ENCODE measurements at regions not wholly inside any gene's neighbourhood (a gene's known extent, or its start where the extent isn't known, plus 50 kb on each side); places are given as distances from the start of the nearest gene placed in this dataset.

DNA sequence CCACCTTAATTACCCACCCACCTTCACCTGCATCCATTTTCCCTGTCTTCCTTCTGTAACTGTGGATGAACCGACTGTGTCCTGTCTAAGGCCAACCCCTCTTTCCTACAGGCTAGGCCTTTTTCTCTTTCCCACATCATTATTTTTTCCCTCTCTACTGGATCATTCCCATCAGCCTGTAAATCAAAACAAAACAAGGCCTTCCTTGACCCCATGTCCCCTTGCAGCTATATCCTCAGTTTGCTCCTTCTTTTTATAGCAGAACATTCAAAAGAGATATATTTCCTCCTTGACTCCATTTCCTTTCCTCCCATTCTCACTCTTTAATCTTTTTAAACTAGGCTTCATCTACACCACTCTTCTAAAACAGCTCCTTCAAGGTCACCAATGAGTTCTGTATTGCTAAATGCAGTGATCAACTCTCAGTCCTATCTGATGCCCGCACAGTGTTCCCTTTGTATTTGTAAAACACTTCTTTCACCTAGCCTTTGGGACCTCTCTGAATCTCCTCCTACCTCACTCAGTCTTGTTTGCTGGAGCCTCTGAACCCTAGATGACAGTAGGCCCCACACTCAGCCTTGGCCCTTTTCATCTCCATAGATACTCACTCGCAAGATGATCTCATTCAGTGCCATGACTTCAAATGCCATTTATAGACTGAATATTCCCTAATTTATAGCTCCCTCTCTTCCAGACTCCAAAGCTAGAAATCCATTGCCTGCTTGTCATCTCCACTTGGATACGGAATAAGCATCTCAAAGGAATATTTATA lies 55.7 kb downstream of the CXCR4 start:
- no peak for DNase-seq (ENCODE audit: low read depth in 2 of 2)

DNA sequence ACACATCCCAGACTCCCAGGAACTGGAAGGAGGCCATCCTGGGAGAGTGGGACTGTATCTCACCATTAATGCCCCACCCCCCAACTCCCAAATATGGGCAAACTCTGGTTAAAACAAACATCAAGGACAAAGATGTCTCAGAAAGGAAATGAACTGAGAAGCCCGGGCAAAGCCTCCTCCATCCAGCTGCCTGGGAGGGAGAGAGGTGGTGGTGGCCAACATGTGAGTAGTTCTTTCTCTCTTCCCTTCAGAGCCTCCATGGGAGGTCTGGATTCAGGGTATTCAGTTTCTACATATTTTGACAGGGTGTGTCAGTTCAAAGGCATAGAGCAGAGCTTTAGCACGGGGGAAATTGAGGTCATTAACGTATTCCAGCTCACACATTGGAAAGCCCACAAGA lies 57.5 kb downstream of the CXCR4 start:
- no peak for DNase-seq (ENCODE audit: low read depth in 2 of 2)

DNA sequence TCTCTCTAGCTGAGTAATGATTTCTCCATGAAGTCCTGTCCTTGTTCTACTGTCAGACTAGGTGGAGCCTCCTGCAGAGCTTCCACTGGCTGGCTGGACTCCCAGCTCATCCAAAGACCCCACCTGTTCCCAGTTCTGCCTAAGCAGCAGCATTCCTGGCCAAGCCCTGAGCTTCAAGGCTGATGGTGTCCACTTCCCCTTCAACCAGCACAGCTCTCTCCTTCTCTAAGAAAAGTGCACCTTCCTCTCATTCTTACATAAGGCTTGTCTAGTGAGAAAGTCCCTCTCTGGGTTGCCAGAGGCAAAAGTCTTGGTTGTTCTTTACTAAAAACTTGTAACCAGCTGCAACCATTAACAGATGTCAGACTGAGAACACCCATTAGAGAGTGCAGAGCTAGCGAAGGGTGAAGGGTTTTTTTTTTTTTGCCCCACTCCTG lies 58.9 kb downstream of the CXCR4 start:
- DNase-seq (ENCODE audit: low read depth in 2 of 2), result no peak

DNA sequence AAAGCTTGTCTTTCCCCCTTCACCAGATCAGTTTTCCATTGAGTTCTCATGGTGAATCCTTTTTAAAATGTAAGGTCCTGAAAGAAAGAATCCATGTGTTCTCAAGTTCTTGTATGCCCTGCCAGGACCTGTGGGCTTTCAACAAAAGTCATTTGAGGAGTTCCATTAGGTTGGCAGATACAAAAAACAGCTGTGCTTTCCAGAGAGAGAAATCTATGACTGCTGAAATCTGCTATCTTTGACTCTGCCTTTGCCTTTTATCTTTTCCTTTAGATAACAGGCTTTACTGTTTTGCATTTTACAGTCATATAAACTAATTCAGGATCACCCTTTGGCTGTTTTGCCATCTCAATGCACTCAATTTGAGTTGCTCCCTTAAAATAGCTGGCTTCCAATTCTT lies 59.7 kb downstream of the CXCR4 start:
- no peak for DNase-seq (ENCODE audit: low read depth in 2 of 2)

DNA sequence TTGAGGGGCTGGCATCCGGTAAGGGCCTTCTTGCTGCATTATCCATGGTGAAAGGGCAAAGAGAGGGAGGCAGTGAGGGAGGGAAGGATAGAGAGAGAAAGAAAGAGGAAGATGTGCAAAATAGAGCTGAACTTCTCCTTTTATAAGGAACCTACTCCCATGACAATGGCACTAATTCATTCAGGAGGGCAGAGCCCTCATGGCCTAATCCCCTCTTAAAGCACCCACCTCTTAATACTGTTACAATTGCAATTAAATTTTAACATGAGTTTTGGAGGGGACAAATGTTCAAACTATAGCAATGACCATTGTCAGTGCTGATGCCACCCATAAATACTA lies 60.2 kb downstream of the CXCR4 start:
- no peak for DNase-seq (ENCODE audit: low read depth in 2 of 2)

DNA sequence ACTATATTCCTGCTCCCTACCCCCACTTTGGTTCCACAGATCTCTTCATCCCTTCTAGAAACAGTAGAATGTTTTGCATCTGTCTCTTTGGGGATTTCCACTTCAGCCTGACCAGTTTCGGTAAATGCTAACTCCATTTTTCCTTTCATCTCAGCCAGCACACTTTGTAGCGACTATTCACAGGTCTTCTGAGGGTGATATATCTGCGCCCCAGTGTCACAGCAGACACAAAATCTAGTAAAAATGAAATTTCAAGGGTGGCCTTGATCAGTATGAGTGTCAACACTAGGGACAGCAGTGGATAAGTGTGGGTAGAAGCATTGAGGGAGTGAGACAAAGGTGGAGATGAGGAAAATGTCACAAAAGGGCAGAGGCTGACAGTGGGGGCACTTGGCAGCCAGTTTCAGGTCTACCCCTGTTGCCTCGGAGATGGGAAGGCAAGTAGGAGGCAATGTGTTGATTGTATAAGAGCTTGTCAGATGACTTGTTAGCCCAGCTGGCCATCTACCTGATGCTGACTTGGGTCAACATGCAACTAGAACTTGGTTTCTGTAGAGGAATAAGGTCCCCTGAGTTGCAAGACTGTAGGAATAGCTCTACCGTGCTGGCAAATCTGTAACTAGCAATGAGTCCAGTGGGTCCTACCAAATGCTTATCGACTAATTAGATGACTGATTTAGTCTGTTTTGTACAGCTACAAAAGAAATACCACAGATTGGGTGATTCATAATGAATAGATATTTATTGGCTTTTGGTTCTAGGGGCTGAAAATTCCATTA lies 60.7 kb downstream of the CXCR4 start:
- DNase-seq (ENCODE audit: low read depth in 2 of 2), result peak in 1 of 2 donors; percentile 33

DNA sequence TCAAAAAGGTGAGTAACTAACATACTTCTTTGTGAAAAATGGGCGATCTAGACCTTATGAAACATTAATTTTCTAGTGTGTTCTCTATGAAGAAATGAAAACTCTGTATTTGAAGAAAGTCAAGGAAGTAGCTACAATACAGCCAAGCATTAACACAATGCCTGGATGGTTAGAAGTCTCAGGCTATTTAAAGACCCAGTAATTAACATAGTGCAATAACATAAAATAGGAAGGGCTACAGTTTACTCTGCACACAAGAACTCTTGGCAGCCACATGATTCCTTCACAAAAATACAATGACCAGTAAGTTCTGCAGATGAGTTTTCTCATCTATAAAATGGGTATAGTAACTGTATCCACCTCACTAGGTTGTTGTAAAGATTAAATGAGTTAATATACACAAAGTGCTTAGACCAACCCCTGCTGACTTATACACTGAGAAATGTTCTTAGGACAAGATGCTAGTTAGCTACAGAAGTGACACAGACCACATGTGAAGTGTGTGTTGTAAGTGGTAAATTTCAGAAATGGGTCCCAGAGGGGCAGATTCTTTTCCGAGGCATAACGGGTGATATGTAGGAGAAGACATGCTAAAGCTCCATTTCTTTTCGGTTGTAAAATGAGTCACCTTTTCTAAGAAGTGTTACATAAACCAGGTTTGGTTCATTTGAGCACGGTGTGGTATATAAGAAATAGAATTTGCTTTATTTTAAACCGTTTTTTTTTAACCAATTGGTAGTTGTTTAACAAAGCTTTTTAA lies 61.8 kb downstream of the CXCR4 start:
- DNase-seq (ENCODE audit: low read depth in 2 of 2), result no peak

DNA sequence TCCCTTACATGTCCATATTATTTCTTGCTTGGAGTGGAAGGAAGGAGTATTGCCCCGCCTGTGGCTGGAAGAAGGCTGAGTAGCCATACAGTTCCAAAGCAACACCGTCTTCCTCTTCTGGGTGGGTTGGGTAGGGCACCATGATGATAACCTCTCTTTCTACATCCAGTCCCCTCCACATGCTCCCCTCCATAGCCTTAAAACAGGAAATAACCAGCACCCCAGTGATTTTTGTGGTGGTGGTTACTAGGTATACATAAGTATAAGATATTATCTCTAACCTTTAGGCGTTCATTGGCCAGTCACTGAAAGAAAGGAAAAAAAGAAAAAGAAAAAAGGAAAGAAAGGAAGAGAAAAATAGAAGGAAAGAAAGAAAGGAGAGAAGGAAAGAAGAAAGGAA lies 63.1 kb downstream of the CXCR4 start:
- no peak for DNase-seq (ENCODE audit: low read depth in 2 of 2)

DNA sequence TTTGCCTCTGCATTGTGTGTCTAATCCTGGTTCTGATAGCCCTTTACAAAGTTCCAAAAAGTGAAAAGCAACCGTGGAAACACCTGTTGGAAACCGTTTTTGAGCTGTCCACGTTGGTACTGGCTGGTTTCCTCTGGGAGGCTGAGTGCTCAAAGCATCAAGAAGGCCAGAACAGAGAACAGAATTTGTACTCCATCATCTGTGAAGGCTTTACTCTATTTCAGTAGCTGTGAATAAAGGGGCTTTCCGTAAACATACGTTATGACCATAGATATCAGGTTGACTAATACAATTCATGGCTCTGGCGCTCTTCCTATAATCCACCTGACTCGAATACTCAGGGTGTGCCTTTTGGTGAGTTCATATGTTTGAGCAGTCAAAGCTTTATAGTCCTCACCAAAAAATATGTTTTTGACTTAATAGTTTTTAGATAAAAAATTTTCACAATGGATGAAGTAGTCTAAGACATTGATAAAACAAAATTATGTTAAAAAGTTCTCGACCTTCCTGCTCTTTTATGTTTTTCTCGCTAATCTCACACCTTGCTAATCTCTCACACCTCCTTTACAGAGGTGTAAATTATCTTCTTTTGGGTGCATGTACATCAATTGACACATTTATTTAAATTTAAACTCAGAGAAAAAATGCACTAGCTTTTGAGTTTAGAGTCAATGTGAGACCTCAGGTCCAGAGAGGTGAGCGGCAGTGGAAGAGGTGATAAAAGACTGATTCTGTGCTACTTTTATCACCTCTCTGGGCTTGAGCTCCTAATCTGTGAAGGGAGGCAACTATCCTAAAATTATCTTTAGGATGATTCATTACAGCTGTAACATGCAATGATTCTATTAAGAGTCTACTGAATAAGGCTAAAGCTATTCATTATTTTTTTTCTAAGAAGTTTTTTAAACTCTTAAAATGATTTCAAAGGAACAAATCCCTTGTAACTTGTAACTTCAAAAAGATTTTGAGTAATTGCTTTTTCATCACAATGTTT lies 65.3 kb downstream of the CXCR4 start:
- no peak for DNase-seq (ENCODE audit: low read depth in 2 of 2)

DNA sequence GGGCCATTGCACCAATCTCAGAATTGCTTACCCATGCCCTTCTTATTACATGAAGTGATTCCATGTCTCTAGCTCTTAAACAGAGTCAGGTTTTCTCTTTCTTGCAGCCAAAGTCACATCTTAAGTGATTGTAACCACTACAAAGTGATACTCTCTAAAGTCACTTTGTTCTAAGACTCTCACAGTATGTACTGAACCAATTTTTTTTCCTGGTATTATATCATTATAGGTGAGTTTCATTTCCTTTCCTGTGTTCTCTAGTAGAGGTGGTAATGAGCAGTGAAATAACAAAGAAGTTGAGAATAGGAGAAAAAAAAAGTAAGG lies 66.3 kb upstream of the DARS1 start:
- no peak for DNase-seq (ENCODE audit: low read depth in 2 of 2)

DNA sequence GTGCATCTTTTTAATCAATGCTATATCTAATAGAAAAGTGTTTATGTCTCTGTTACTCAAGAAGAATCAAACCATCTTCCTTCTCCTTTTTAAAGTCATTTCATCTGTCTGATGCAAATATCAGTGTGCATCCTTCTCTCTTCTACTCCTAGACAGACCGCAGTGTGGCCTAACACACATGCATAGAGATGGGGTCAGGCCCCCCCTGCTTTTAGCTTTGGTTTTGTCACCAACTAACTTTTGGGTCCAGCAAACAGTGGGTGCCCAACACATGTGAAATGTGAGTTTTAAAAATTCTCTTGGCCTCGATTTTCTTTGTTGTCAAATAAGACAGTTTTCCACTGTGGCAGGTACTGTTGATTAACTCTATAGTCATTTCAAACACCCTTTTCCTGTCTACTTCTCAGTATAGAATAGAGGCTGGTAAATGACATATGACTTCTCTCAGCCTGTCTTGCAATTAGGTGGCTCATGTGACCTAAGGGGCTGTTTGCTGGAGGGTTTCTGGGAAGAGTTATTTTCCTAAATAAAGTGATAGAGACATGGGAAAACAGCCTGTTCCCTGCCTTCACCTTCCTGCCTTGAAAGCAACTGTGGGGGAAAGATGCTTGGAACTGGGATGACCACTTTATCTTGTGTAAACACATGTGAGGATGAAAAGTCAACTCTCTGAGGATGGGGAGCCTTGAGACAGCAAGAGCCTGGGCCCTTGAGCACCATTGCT lies 65.7 kb upstream of the DARS1 start:
- DNase-seq (ENCODE audit: low read depth in 2 of 2), result no peak

DNA sequence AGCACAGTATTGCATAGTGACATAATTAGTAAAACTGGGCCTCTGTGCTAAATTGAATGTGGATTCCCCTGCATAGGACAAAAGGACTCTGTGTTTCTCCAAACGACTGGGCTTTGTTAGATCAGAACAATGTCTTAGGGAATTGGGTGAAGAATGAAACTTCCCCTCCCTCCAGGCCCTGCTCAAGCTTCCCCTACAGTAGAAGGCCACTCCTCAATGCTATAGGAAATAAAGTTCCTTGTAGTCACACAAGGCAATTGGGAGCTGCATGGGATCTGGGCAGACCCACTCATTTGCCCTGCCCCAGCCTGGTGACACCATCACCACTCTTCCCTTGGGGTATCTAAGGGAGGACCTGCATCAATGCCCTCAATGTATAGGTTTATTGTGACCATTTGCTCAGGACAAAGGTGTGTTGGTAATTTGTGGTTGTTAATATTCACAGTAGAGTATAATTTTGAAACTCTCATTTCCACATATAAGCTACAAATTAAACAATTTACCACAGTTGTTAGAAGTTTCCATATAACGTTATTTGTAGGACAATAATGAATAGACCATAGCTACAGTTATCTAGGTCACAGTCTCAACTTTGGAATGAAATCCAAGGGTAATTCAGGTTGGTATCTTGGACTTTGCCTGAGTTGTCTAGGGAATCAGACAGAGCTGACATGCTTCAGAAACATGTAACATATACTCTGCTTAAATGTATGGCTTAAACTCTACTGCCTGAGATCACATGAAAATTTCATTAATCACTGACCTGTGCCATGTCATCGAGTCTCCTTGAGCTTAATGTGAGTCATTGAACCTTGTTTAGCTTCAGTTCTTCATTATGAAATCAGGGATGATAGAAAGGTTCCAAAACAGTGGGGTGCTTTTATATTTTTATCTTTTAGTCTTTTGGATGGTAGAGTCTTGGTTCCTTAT lies 64.8 kb upstream of the DARS1 start:
- no peak for DNase-seq (ENCODE audit: low read depth in 2 of 2)

DNA sequence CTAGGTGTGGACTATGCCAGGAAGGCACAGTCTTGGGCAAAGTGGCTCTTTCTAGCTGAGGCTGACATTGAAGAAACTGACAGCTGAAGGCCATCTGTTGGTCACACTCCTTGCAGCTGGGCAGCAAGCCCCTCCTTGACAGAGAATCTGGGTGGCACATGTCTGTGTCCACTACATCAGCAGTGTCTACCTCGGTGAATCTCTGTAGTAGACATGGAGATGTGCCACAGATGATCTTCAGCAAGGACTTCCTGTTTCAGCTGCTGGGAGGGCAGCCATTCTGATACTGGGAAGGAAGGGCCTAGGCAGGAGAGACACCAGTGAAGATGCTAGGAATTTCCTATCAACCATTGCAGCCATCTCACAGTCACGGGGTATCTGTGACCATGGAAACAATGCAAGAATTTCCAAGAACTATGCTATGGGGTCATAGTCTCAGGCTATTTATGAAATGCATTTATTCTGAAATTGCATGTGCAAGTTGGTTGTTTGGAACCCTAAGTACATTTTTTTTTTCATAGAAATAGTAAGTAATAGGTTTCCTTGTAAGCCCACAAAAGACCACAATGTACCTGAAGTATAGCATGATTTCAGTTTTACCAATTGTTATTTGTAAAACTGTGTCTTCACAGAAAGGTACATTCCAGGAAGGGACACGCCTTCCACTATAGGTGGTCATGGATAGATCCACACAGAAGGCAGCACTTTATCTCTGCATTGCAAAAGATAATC lies 63.8 kb upstream of the DARS1 start:
- no peak for DNase-seq (ENCODE audit: low read depth in 2 of 2)

DNA sequence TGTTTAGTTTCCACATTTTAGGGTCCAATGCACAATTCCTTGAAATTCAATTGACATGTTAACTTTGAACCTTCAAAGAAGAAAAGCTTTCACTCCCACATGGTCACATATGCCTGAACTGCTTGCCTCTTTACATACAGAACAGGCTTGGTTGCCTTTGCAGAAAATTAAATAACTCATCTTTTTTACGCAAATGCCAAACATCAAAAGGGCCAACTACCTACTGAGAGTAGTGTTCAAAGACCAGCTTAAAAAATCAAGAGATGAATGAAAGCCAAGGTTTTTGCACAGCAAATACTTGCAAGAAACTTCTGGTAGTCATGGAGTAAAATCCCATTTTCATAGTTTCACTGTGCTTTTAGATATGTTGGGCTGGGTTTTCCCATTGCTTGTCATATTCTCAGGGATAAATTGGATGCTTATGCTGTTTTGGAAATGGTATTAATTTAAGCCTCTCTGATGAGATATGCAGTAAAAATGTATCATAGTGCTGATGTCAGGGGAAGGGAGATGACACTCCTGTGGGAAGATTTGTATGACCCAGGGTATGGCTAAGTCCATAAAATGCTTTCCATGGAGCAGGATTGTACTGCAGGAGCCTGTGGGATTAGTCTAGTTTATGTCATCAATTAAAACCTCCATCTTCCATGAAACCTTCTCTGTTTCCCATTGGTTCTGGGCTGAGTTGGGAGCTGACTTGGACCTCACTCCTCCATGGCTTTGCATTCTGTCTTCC lies 60.6 kb upstream of the DARS1 start:
- no peak for DNase-seq (ENCODE audit: low read depth in 2 of 2)

DNA sequence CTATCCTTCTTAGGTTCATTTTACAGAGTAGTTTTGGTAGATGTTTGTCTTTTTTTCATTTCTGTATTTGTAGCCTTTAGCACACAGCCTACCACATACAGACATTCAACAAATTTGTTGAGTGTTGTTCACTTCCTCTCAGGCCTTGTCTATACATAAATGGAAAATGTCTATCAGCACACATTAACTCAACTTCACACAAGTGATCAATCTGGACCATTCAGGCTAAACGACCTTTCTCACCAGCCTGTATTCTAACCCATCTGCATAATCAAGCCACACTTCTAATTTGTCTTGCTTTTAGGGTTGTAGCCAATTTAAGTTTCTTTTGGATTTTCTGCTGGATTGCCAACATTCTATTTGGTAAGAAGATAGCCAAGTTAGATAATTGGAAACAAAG lies 59.9 kb upstream of the DARS1 start:
- DNase-seq (ENCODE audit: low read depth in 2 of 2), result no peak
